ES-I3 (cell line): ENCODE measurements at regions not wholly inside any gene's neighbourhood (a gene's known extent, or its start where the extent isn't known, plus 50 kb on each side); places are given as distances from the start of the nearest gene placed in this dataset.

Experiments used
- H3K36me3 ChIP-seq: 2 replicates; pipeline ENCODE4 v1.6.1; 2013; ENCODE audit warnings: mild to moderate bottlenecking, low read length, control low read depth, moderate library complexity; ENCODE audit not compliant: insufficient read depth
- H3K4me1 ChIP-seq: 2 replicates; pipeline ENCODE4 v1.6.1; 2013; ENCODE audit warnings: mild to moderate bottlenecking, control low read depth, low read length; ENCODE audit not compliant: insufficient read depth
- H3K9ac ChIP-seq: 2 replicates; pipeline ENCODE4 v1.6.1; 2013; ENCODE audit warnings: low read depth, mild to moderate bottlenecking, low read length, moderate library complexity
- H3K9me3 ChIP-seq: 2 replicates; pipeline ENCODE4 v1.6.1; 2013; ENCODE audit warnings: mild to moderate bottlenecking, low read length, moderate library complexity; ENCODE audit not compliant: control insufficient read depth, insufficient read depth

- Histone ChIP-seq H3K36me3 (no peaks in the 10 kb centered on the region), H3K9ac (no peak overlapping the region), H3K4me1 (peaks cover 8% of the 10 kb centered on the region; the same call in 1 of the 2 replicates), H3K9me3 (no peaks in the 10 kb centered on the region)
Observed at GRCh38 chr6:139597771-139598755, 223.6 kb upstream of the CITED2 start.

- Histone ChIP-seq H3K9me3 (no peaks in the 10 kb centered on the region), H3K4me1 (peaks cover 8% of the 10 kb centered on the region; the same call in 1 of the 2 replicates), H3K9ac (no peak overlapping the region), H3K36me3 (no peaks in the 10 kb centered on the region)
Observed at GRCh38 chr6:139597087-139597763, 222.8 kb upstream of the CITED2 start.

- Histone ChIP-seq H3K9me3 (no peaks in the 10 kb centered on the region), H3K36me3 (no peaks in the 10 kb centered on the region), H3K9ac (no peak overlapping the region), H3K4me1 (peaks cover 8% of the 10 kb centered on the region; the same call in 1 of the 2 replicates)
Observed at GRCh38 chr6:139595183-139595582, 220.7 kb upstream of the CITED2 start.

GRCh38 chr6:139594333-139594965 is 220.0 kb upstream of the CITED2 start:
- Histone ChIP-seq H3K9ac (no peak overlapping the region), H3K36me3 (no peaks in the 10 kb centered on the region), H3K4me1 (peaks cover 8% of the 10 kb centered on the region; the same call in 1 of the 2 replicates), H3K9me3 (no peaks in the 10 kb centered on the region)

GRCh38 chr6:139593081-139593480 is 218.6 kb upstream of the CITED2 start:
- no peaks in the 10 kb centered on the region for H3K9me3 ChIP-seq
- H3K36me3 ChIP-seq, result no peaks in the 10 kb centered on the region
- H3K4me1 ChIP-seq, result peaks cover 7% of the 10 kb centered on the region; the same call in 1 of the 2 replicates
- no peak overlapping the region for H3K9ac ChIP-seq

GRCh38 chr6:139592011-139592410 is 217.6 kb upstream of the CITED2 start:
- Histone ChIP-seq H3K9ac (no peak overlapping the region), H3K4me1 (peaks cover 6% of the 10 kb centered on the region; the same call in 1 of the 2 replicates), H3K9me3 (no peaks in the 10 kb centered on the region), H3K36me3 (no peaks in the 10 kb centered on the region)

GRCh38 chr6:139591075-139591865 is 216.8 kb upstream of the CITED2 start:
- Histone ChIP-seq H3K36me3 (no peaks in the 10 kb centered on the region), H3K4me1 (peaks cover 6% of the 10 kb centered on the region; the same call in 1 of the 2 replicates), H3K9ac (no peak overlapping the region), H3K9me3 (no peaks in the 10 kb centered on the region)

GRCh38 chr6:139590206-139590605 is 215.8 kb upstream of the CITED2 start:
- Histone ChIP-seq H3K9me3 (no peaks in the 10 kb centered on the region), H3K4me1 (peaks cover 6% of the 10 kb centered on the region; the same call in 1 of the 2 replicates), H3K36me3 (no peaks in the 10 kb centered on the region)

GRCh38 chr6:139588734-139589593 is 214.5 kb upstream of the CITED2 start:
- peaks cover 6% of the 10 kb centered on the region; the same call in 1 of the 2 replicates for H3K4me1 ChIP-seq
- no peaks in the 10 kb centered on the region for H3K9me3 ChIP-seq
- no peaks in the 10 kb centered on the region for H3K36me3 ChIP-seq
- H3K9ac ChIP-seq, result no peak overlapping the region

More at GRCh38 chr6:139590206-139590605, 215.8 kb upstream of the CITED2 start:
- no peak overlapping the region for H3K9ac ChIP-seq

GRCh38 chr6:139588076-139588639 is 213.7 kb upstream of the CITED2 start:
- Histone ChIP-seq H3K36me3 (no peaks in the 10 kb centered on the region), H3K9me3 (no peaks in the 10 kb centered on the region), H3K4me1 (peaks cover 6% of the 10 kb centered on the region; the same call in 1 of the 2 replicates), H3K9ac (no peak overlapping the region)

- no peaks in the 10 kb centered on the region for H3K9me3 ChIP-seq
- no peaks in the 10 kb centered on the region for H3K36me3 ChIP-seq
- peaks cover 6% of the 10 kb centered on the region; the same call in 1 of the 2 replicates for H3K4me1 ChIP-seq
- H3K9ac ChIP-seq, result no peak overlapping the region
Observed at GRCh38 chr6:139587469-139587868, 213.0 kb upstream of the CITED2 start.

- Histone ChIP-seq H3K9me3 (no peaks in the 10 kb centered on the region), H3K36me3 (no peaks in the 10 kb centered on the region), H3K4me1 (peaks cover 6% of the 10 kb centered on the region; the same call in 1 of the 2 replicates), H3K9ac (no peak overlapping the region)
Observed at GRCh38 chr6:139586273-139586672, 211.8 kb upstream of the CITED2 start.
